CD4-positive, CD25-positive, alpha-beta regulatory T cell (primary cell): ENCODE measurements at regions not wholly inside any gene's neighbourhood (a gene's known extent, or its start where the extent isn't known, plus 50 kb on each side); places are given as distances from the start of the nearest gene placed in this dataset.
A peak's percentile ranks its signal among the peaks of the same experiment; 100 is the strongest.

Experiments used
- ATAC-seq, 2 donors: fragments of 150-1000 bp; cut with Tn5 transposase; one replicate each; pipeline ENCODE4 v1.10.0; 2021; ENCODE audit warnings: low read depth in 2 of 2, moderate number of reproducible peaks in 2 of 2, moderate library complexity in 1 of 2
- DNase-seq, 3 donors: peaks; one replicate each; pipeline versions ENCODE4 v3.0.0 to v3.0.0-alpha.2; 2012 to 2022; ENCODE audit warnings: mixed read lengths in 1 of 3
- H3K27ac ChIP-seq: one replicate; pipeline ENCODE4 v1.7.0; 2013; ENCODE audit warnings: mild to moderate bottlenecking, low read length; ENCODE audit not compliant: insufficient read depth, poor library complexity, severe bottlenecking
- H3K27me3 ChIP-seq: one replicate; pipeline ENCODE4 v1.7.0; 2013; ENCODE audit warnings: low read length; ENCODE audit not compliant: control insufficient read depth, insufficient read depth
- H3K36me3 ChIP-seq: one replicate; pipeline ENCODE4 v1.7.0; 2013; ENCODE audit warnings: mild to moderate bottlenecking, low read length, moderate library complexity; ENCODE audit not compliant: control insufficient read depth, insufficient read depth
- H3K4me1 ChIP-seq: 2 replicates; pipeline ENCODE4 v1.7.0; 2013; ENCODE audit warnings: mild to moderate bottlenecking, low read length; ENCODE audit not compliant: insufficient read depth, control insufficient read depth, poor library complexity, severe bottlenecking
- H3K4me3 ChIP-seq: one replicate; pipeline ENCODE4 v1.7.0; 2013; ENCODE audit warnings: low read depth, mild to moderate bottlenecking, low read length, moderate library complexity
- H3K9me3 ChIP-seq, 2 experiments: 1 replicate in 1 of 2; 2 replicates in 1 of 2; pipeline ENCODE4 v1.7.0; 2013; ENCODE audit warnings: low read length in 2 of 2, mild to moderate bottlenecking in 1 of 2, moderate library complexity in 1 of 2; ENCODE audit not compliant: control insufficient read depth in 2 of 2
- H3K27ac Mint-ChIP-seq, 3 donors: one replicate each; pipeline ENCODE4 v1.8.0; 2020 to 2022; ENCODE audit warnings: mild to moderate bottlenecking in 3 of 3, mixed read lengths in 3 of 3, moderate library complexity in 2 of 3
- H3K27me3 Mint-ChIP-seq: one replicate; pipeline ENCODE4 v1.8.0; 2022; ENCODE audit warnings: mild to moderate bottlenecking, mixed read lengths
- H3K36me3 Mint-ChIP-seq: one replicate; pipeline ENCODE4 v1.8.0; 2020; ENCODE audit warnings: mixed read lengths
- H3K4me1 Mint-ChIP-seq, 4 donors: one replicate each; pipeline ENCODE4 v1.8.0; 2020 to 2022; ENCODE audit warnings: mixed read lengths in 4 of 4, mild to moderate bottlenecking in 1 of 4
- H3K4me3 Mint-ChIP-seq, 4 donors: one replicate each; pipeline ENCODE4 v1.8.0; 2020 to 2022; ENCODE audit warnings: mild to moderate bottlenecking in 4 of 4, mixed read lengths in 4 of 4, moderate library complexity in 3 of 4
- H3K9me3 Mint-ChIP-seq, 7 donors: one replicate each; pipeline ENCODE4 v1.8.0; 2020 to 2022; ENCODE audit warnings: mixed read lengths in 7 of 7, mild to moderate bottlenecking in 3 of 7, moderate library complexity in 2 of 7

GRCh38 chr14:96627386-96627785 is 125.2 kb downstream of the PAPOLA start:
- no peaks in the 10 kb centered on the region for H3K4me1 ChIP-seq
- no peak overlapping the region for H3K27ac ChIP-seq
- Mint-ChIP-seq H3K4me3 (no peak overlapping the region), H3K36me3 (no peaks in the 10 kb centered on the region), H3K27ac (no peak overlapping the region), H3K4me1 (no peaks in the 10 kb centered on the region), H3K27me3 (no peaks in the 10 kb centered on the region), H3K9me3 (peaks cover 0 to 2% (median 0%) of the 10 kb centered on the region in 7 donors)
- no peaks in the 10 kb centered on the region for H3K9me3 ChIP-seq
- DNase-seq (no peak), ATAC-seq (no peak)
- no peak overlapping the region for H3K4me3 ChIP-seq
- H3K27me3 ChIP-seq, result peaks cover 4% of the 10 kb centered on the region
- no peaks in the 10 kb centered on the region for H3K36me3 ChIP-seq

- Histone ChIP-seq H3K9me3 (no peaks in the 10 kb centered on the region), H3K27me3 (no peaks in the 10 kb centered on the region), H3K4me1 (no peaks in the 10 kb centered on the region), H3K4me3 (no peak overlapping the region), H3K36me3 (no peaks in the 10 kb centered on the region), H3K27ac (no peak overlapping the region)
- Mint-ChIP-seq H3K4me3 (no peak overlapping the region), H3K27ac (no peak overlapping the region), H3K9me3 (peaks cover 0 to 2% (median 0%) of the 10 kb centered on the region in 7 donors), H3K27me3 (no peaks in the 10 kb centered on the region), H3K36me3 (no peaks in the 10 kb centered on the region), H3K4me1 (no peaks in the 10 kb centered on the region)
- DNase-seq (no peak), ATAC-seq (no peak)
Measured at GRCh38 chr14:96627811-96628775, 125.9 kb downstream of the PAPOLA start.

DNA sequence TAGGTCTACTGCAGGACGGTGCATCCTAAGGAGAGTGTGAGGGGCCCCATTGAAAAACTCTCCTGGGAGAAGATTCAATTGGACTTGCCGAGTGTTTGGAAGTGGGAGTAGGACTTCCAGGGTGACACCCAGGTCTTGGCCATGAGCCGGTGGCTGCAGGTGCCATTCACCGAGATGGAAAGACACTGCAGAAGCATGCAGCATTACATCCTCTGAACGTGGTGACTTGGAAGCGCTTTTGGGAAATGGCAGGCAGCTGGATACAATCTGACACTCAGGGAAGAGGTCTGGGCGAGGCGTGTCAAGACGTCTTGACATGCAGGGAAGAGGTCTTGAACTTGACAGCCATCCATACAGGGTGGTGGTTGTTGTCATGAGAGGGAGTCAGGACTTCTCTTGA is 126.9 kb downstream of the PAPOLA start:
- Mint-ChIP-seq H3K27ac (no peak overlapping the region), H3K4me1 (peaks cover 0 to 2% (median 0%) of the 10 kb centered on the region in 4 donors), H3K9me3 (no peaks in the 10 kb centered on the region), H3K36me3 (no peaks in the 10 kb centered on the region), H3K4me3 (no peak overlapping the region), H3K27me3 (no peaks in the 10 kb centered on the region)
- no peak overlapping the region for H3K27ac ChIP-seq
- H3K27me3 ChIP-seq, result no peaks in the 10 kb centered on the region
- H3K4me1 ChIP-seq, result no peaks in the 10 kb centered on the region
- no peak for DNase-seq
- no peaks in the 10 kb centered on the region for H3K9me3 ChIP-seq
- no peak for ATAC-seq
- H3K36me3 ChIP-seq, result no peaks in the 10 kb centered on the region
- no peak overlapping the region for H3K4me3 ChIP-seq

GRCh38 chr14:96629558-96630222 is 127.5 kb downstream of the PAPOLA start:
- Histone ChIP-seq H3K27ac (no peak overlapping the region), H3K4me3 (no peak overlapping the region), H3K4me1 (no peaks in the 10 kb centered on the region), H3K36me3 (no peaks in the 10 kb centered on the region), H3K27me3 (no peaks in the 10 kb centered on the region), H3K9me3 (no peaks in the 10 kb centered on the region)
- Mint-ChIP-seq H3K9me3 (no peaks in the 10 kb centered on the region), H3K4me3 (no peak overlapping the region), H3K4me1 (peaks cover 0 to 2% (median 0%) of the 10 kb centered on the region in 4 donors), H3K27me3 (no peaks in the 10 kb centered on the region), H3K36me3 (no peaks in the 10 kb centered on the region), H3K27ac (no peak overlapping the region)
- DNase-seq (no peak), ATAC-seq (no peak)

- no peaks in the 10 kb centered on the region for H3K27me3 Mint-ChIP-seq
- no peaks in the 10 kb centered on the region for H3K27me3 ChIP-seq
- no peak for ATAC-seq
- no peak overlapping the region for H3K27ac Mint-ChIP-seq
- H3K4me3 ChIP-seq, result no peak overlapping the region
- H3K27ac ChIP-seq, result no peak overlapping the region
- H3K4me3 Mint-ChIP-seq, result no peak overlapping the region
- no peaks in the 10 kb centered on the region for H3K36me3 ChIP-seq
- H3K36me3 Mint-ChIP-seq, result no peaks in the 10 kb centered on the region
- H3K9me3 Mint-ChIP-seq, result no peaks in the 10 kb centered on the region
- no peak for DNase-seq
- H3K9me3 ChIP-seq, result no peaks in the 10 kb centered on the region
- no peaks in the 10 kb centered on the region for H3K4me1 ChIP-seq
- H3K4me1 Mint-ChIP-seq, result peaks cover 0 to 2% (median 0%) of the 10 kb centered on the region in 4 donors
Measured at GRCh38 chr14:96630281-96630680, 128.1 kb downstream of the PAPOLA start.

GRCh38 chr14:96631030-96631429 is 128.8 kb downstream of the PAPOLA start:
- no peak overlapping the region for H3K4me3 Mint-ChIP-seq
- H3K4me1 ChIP-seq, result no peaks in the 10 kb centered on the region
- no peaks in the 10 kb centered on the region for H3K27me3 Mint-ChIP-seq
- no peaks in the 10 kb centered on the region for H3K9me3 Mint-ChIP-seq
- no peak for DNase-seq
- no peaks in the 10 kb centered on the region for H3K27me3 ChIP-seq
- H3K27ac Mint-ChIP-seq, result no peak overlapping the region
- no peak overlapping the region for H3K27ac ChIP-seq
- no peaks in the 10 kb centered on the region for H3K9me3 ChIP-seq
- H3K4me3 ChIP-seq, result no peak overlapping the region
- H3K36me3 ChIP-seq, result no peaks in the 10 kb centered on the region
- H3K36me3 Mint-ChIP-seq, result no peaks in the 10 kb centered on the region
- peaks cover 0 to 2% (median 0%) of the 10 kb centered on the region in 4 donors for H3K4me1 Mint-ChIP-seq
- ATAC-seq, result no peak

GRCh38 chr14:96631621-96632362 is 129.6 kb downstream of the PAPOLA start:
- Histone ChIP-seq H3K36me3 (no peaks in the 10 kb centered on the region), H3K27me3 (no peaks in the 10 kb centered on the region), H3K27ac (no peak overlapping the region), H3K9me3 (no peaks in the 10 kb centered on the region), H3K4me3 (no peak overlapping the region), H3K4me1 (no peaks in the 10 kb centered on the region)
- DNase-seq, result no peak
- Mint-ChIP-seq H3K27me3 (no peaks in the 10 kb centered on the region), H3K36me3 (no peaks in the 10 kb centered on the region), H3K4me3 (no peak overlapping the region), H3K4me1 (peaks cover 0 to 2% (median 0%) of the 10 kb centered on the region in 4 donors), H3K9me3 (no peaks in the 10 kb centered on the region), H3K27ac (peak overlapping the region in 2 of 3 donors; percentile 45 to 51)
- ATAC-seq, result no peak
